Omental fat pad (tissue), 3 donors: ENCODE measurements at regions not wholly inside any gene's neighbourhood (a gene's known extent, or its start where the extent isn't known, plus 50 kb on each side); places are given as distances from the start of the nearest gene placed in this dataset.
"Not testable (repeated sequence)": the region's sequence is repeated elsewhere in the genome, so short reads cannot be mapped to it uniquely, and the experiment has no call there.

Experiments
- ATAC-seq: fragments of 150-250 bp; one replicate; pipeline ENCODE4 v1.9.1; 2016; ENCODE audit warnings: mild to moderate bottlenecking, moderate library complexity; ENCODE audit not compliant: low FRiP score
- DNase-seq: peaks from one replicate; pipeline ENCODE4 v3.0.0-alpha.2; 2019; ENCODE audit warnings: low spot score
- TF ChIP-seq, protein P1 (sequence below), 3 donors: fragments of 450-650 bp; IDR thresholded peaks; one replicate each; pipeline ENCODE4 v1.5.1; 2016 to 2017; ENCODE audit warnings: antibody characterized with exemption in 3 of 3, mild to moderate bottlenecking in 3 of 3, moderate library complexity in 2 of 3

DNA sequence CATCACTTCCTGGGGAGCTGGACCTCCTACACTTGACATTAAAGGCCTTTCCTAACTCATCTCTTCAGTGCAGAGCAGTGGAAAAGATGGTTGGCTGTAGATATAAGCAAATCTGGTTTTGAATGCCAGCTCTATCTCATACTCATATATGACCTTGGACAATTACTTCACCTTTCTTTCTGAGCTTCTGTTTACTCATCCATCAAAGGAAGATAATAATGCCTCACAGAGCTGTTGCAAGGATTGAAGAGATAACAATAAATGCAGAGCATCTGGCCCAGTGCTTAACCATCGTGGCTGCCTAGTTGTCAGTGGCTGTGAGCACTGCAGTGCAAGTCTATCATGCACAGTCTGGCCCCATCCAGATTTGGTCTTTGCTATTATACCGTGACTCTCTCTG lies 148.1 kb upstream of the EOLA2 start:
- no peak for ATAC-seq
- no peak for DNase-seq
- TF ChIP-seq, protein P1, sequence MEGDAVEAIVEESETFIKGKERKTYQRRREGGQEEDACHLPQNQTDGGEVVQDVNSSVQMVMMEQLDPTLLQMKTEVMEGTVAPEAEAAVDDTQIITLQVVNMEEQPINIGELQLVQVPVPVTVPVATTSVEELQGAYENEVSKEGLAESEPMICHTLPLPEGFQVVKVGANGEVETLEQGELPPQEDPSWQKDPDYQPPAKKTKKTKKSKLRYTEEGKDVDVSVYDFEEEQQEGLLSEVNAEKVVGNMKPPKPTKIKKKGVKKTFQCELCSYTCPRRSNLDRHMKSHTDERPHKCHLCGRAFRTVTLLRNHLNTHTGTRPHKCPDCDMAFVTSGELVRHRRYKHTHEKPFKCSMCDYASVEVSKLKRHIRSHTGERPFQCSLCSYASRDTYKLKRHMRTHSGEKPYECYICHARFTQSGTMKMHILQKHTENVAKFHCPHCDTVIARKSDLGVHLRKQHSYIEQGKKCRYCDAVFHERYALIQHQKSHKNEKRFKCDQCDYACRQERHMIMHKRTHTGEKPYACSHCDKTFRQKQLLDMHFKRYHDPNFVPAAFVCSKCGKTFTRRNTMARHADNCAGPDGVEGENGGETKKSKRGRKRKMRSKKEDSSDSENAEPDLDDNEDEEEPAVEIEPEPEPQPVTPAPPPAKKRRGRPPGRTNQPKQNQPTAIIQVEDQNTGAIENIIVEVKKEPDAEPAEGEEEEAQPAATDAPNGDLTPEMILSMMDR (IDR thresholded peaks at IDR 0.05) = no peak

- DNase-seq (no peak), ATAC-seq (no peak)
- TF ChIP-seq, protein P1 (IDR thresholded peaks at IDR 0.05) = no peak
Observed at GRCh38 chrX:150087612-150088011, 149.3 kb upstream of the EOLA2 start.

DNA sequence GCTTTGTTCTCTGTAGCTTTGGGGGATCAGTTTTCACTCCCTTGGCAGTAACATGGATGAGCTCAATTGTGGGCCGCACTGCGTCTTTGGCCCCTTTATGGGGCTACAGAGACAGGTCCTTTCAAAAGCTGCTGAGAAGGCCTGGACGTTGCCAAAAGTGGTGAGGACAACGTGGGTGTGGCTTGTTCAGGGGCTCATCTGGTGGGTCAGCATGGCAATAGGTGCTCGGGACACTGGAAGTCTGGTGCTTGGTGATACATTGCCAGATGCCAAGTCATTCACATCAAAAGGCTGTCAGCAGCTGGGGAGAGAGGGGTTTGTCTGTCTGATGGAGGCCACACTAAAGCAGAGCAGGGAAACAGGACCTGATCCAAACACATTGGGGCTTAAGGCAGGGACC lies 149.8 kb upstream of the EOLA2 start:
- no peak for DNase-seq
- no peak for ATAC-seq
- TF ChIP-seq, protein P1 (IDR thresholded peaks at IDR 0.05) = no peak

GRCh38 chrX:150088766-150089518 lies 150.7 kb upstream of the EOLA2 start:
- DNase-seq = no peak
- no peak for ATAC-seq
- TF ChIP-seq, protein P1 (IDR thresholded peaks at IDR 0.05) = no peak

GRCh38 chrX:150091300-150091699 lies 153.0 kb upstream of the EOLA2 start:
- not testable (repeated sequence) for DNase-seq, ATAC-seq

DNA sequence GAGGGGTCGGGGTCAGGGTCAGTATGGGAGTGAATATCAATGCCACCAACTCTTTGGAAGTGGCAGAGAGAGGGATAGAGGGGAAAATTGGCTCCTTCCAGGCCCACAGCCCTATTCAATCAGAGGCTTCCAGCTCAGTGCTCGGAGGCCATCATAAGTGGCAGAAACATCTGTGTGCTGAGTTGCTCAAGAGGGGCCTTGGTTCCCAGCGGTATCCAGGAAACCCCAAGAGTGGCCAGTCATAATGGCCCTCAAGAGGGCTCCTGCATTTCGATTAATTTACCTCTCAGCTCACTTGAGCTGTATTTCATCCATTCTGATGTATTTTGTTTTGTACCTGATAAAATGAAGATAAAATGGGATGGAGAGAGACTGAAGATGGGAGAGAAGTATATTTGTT lies 154.3 kb upstream of the EOLA2 start:
- TF ChIP-seq, protein P1 (IDR thresholded peaks at IDR 0.05) = no peak
- DNase-seq (no peak), ATAC-seq (no peak)

- TF ChIP-seq, protein P1 (IDR thresholded peaks at IDR 0.05) = no peak
- DNase-seq = no peak
- no peak for ATAC-seq
Observed at GRCh38 chrX:150094375-150094774, 156.1 kb upstream of the EOLA2 start.
